Anterior cingulate cortex (tissue), 58 donors: ENCODE measurements at regions not wholly inside any gene's neighbourhood (a gene's known extent, or its start where the extent isn't known, plus 50 kb on each side); places are given as distances from the start of the nearest gene placed in this dataset.

Experiments used
- DNase-seq, 58 donors: peaks; one replicate each; lab custom pipeline; 2025; lab: John Stamatoyannopoulos, UW

GRCh38 chr6:6518631-6519427 lies 69.7 kb upstream of the LY86 start:
- no peak for DNase-seq

GRCh38 chr6:6521961-6522482 lies 66.5 kb upstream of the LY86 start:
- DNase-seq, result no peak

DNA sequence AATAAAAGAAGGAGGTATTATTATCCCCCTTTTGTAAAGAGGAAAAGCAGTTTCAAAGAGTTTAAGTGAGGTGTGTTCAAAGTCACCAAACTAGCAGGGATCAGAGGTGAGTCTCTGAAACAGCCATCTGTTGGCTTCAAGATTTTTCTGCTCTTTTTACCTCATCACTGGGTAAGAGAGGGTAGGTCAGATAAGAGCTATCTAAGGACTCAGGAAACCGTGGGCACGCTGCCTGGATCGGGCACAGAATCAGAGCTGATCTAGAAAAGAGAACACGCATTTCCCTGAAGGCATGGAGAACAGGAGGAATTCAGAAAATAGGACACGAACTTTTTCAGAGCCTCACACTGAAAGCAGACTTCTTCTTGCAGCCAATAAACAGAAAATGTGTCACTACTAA lies 65.8 kb upstream of the LY86 start:
- DNase-seq, result no peak

- DNase-seq, result no peak
Observed at GRCh38 chr6:6524951-6525350, 63.6 kb upstream of the LY86 start.

GRCh38 chr6:6525933-6526332 lies 62.6 kb upstream of the LY86 start:
- DNase-seq, result no peak

DNA sequence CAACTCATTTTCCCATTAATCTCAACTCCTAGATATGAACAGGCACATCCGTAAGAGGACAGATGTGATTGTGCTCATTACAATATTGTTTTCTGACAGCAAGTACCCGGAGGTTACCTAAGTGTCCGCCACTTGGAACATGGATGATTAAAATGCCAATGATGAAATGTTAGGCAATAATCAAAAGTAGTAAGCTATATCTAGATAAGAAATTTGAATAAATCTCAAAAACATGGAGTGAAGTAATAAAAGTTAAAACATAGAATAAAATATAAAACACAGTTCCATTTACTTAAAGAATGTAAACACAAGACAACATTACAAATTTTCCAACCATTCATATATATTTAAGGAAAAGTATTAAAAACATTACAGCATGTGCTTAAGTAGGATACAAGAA lies 59.2 kb upstream of the LY86 start:
- DNase-seq, result no peak

DNA sequence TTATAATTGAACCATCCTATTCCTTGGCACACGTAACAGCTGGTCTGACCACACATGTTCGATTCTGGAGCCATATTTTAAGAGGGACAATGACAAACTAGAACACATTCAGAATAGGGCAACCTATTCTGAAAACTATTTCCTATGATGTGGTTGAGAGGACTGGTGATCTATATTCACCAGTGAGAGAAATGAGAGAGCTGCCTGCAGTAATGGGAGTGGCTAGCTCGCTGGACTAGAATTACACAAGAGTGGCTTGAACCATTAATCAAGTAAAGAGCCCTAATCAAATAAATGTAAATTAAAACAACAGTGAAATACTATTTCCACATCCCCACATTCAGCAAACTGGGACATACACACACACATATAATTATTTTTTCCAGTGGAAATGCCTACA lies 55.3 kb upstream of the LY86 start:
- DNase-seq, result no peak

GRCh38 chr6:6534399-6534798 lies 54.1 kb upstream of the LY86 start:
- no peak for DNase-seq

DNA sequence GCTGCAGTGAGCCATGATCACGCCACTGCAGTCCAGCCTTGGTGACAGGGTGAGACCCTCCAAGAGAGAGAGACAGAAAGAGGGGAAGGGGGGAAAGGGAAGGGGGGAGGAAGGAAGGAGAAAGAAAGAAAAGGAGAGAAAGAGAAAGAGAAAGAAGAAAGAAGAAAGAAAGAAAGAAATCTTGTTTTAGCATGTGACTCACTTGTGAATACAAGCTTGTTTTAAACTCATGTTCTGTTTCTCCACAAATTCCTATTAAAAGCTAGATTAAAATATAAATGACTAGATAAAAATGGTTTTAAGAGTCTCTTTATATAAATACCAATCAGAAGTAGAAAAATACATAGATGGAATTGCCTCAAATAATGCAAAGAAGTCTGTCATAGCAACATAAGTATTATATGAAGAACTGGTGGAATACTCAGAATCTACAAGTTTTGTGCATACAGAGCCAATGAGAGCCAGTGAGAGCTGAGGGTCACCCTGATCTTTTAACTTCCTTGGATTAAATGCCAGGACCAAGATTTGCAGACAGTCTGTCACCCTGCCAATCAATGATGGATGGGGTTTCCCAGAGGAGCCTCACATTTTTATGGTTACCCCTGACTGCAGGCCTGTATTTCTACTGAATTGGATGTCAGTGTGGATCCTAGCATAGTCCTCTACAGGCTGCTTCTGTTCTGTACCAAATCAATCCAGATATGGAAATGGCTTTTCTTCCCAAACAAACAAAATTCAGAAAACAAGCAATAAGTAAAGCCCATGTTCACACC lies 50.8 kb upstream of the LY86 start:
- no peak for DNase-seq

- no peak for DNase-seq
Observed at GRCh38 chr6:6538261-6538660, 50.3 kb upstream of the LY86 start.
